Heart right ventricle (tissue), 16 donors: ENCODE measurements at regions not wholly inside any gene's neighbourhood (a gene's known extent, or its start where the extent isn't known, plus 50 kb on each side); places are given as distances from the start of the nearest gene placed in this dataset.

Source experiments
- ATAC-seq, 8 donors: fragments of 200-7000 bp; cut with Tn5 transposase; one replicate each; pipeline ENCODE4 v1.9.1; 2020; ENCODE audit warnings: mild to moderate bottlenecking in 8 of 8, moderate library complexity in 8 of 8, moderate number of reproducible peaks in 1 of 8
- DNase-seq, 2 donors: peaks; one replicate each; pipeline ENCODE4 v3.0.0-alpha.2; 2020
- H3K27ac ChIP-seq, 10 donors: fragments of 200-600 bp; sonication (generic) in 2 of 10; one replicate each; pipeline versions ENCODE4 v1.5.0 to v1.8.0; 2020 to 2022; ENCODE audit warnings: mild to moderate bottlenecking in 3 of 10
- H3K27me3 ChIP-seq, 7 donors: fragments of 200-600 bp; one replicate each; pipeline ENCODE4 v1.8.0; 2021 to 2022; ENCODE audit warnings: mild to moderate bottlenecking in 2 of 7
- H3K36me3 ChIP-seq, 9 donors: fragments of 200-600 bp; sonication (generic) in 1 of 9; one replicate each; pipeline versions ENCODE4 v1.5.0 to v1.8.0; 2020 to 2022; ENCODE audit warnings: mild to moderate bottlenecking in 2 of 9
- H3K4me1 ChIP-seq, 9 donors: fragments of 200-600 bp; sonication (generic) in 1 of 9; one replicate each; pipeline versions ENCODE4 v1.5.0 to v1.8.0; 2020 to 2022; ENCODE audit warnings: mild to moderate bottlenecking in 4 of 9
- H3K4me3 ChIP-seq, 10 donors: fragments of 200-600 bp; sonication (generic) in 2 of 10; one replicate each; pipeline versions ENCODE4 v1.5.0 to v1.8.0; 2020 to 2022; ENCODE audit warnings: mild to moderate bottlenecking in 7 of 10, moderate library complexity in 2 of 10
- H3K9me3 ChIP-seq, 11 donors: fragments of 200-600 bp in 10 of 11; sonication (generic) in 2 of 11; one replicate each; pipeline versions ENCODE4 v1.5.0 to v1.8.0; 2013 to 2022; ENCODE audit warnings: mild to moderate bottlenecking in 2 of 11, control low read depth in 1 of 11, moderate library complexity in 1 of 11
- CTCF ChIP-seq, 9 donors: fragments of 200-600 bp; sonication (generic) in 2 of 9; IDR thresholded peaks; one replicate each; pipeline versions ENCODE4 v1.5.0 to v1.8.0; 2021 to 2022; ENCODE audit warnings: antibody characterized with exemption in 9 of 9, mild to moderate bottlenecking in 5 of 9, moderate library complexity in 1 of 9
- WGBS, 2 donors: extraction: QIAGEN DNeasy Blood & Tissue Kit; methylation state at CpG; one replicate each; pipeline ENCODE4 v1.1.7; 2013; ENCODE audit warnings: inconsistent platforms in 1 of 2; 5-methylcytosine and 5-hydroxymethylcytosine counted together
- intact Hi-C, 10 donors: fragments of 100-400 bp; cut with DNase I; formaldehyde crosslinking; loops; one replicate each; pipeline versions ENCODE4 v1.11.1 to v1.14.2; 2022
- donor health status: Arrhythmogenic right ventricular cardiomyopathy.
- donor health status: ischemic (EF 13 %, LVEDD 7.1; RV severe dilation, severe dysfunction).
- donor health status: healthy with polysubstance abuse.
- donor health status: DM: no; HTN: yes; CAD: no.
- donor health status: DM: no; HTN: no; CAD: no.
- donor health status: ischemic (EF 25% LVEDD 6.9; RV normal size, moderate dysfunction).
- donor health status: ischemic (EF 25% LVEDD 5.7; RV mildly dilated, moderate dysfunction).
- donor health status: healthy.
- donor health status: DM: yes; HTN: yes; CAD: no.
- donor health status: Ischemic cardiomyopathy.
- donor health status: ischemic (EF 35%, LVEDD 5.7; RV mildly dilated, moderate dysfunction).
- donor health status: nonischemic (EF 11% LVEDD 7.7; RV severe dilation, severe dysfunction).
- donor health status: DM: yes; HTN: yes; CAD: no.
- donor health status: PGD.
- donor health status: ischemic (EF 29% LVEDD 5.4; RV normal size, mild dysfunction).
- donor health status: nonischemic (EF 23%, LVEDD 6.1; RV moderate dilation, normal function).

- DNase-seq (no peak), ATAC-seq (no peak)
- Histone ChIP-seq H3K27me3 (no peaks in the 10 kb centered on the region), H3K9me3 (no peaks in the 10 kb centered on the region), H3K4me1 (no peaks in the 10 kb centered on the region), H3K27ac (no peak overlapping the region), H3K4me3 (no peak overlapping the region), H3K36me3 (no peaks in the 10 kb centered on the region)
- 85 to 88% methylated on average over 3 of the region's 3 CpGs for WGBS, 2 donors
- TF ChIP-seq CTCF (IDR thresholded peaks at IDR 0.05), result no peak
- intact Hi-C loops, result no loop called here
These were observed 1131.4 kb downstream of the PLA2G4A start for GRCh38 chr1:187960125-187960638.

GRCh38 chr1:187961895-187962294 is 1133.1 kb downstream of the PLA2G4A start:
- Histone ChIP-seq H3K27ac (no peak overlapping the region), H3K27me3 (no peaks in the 10 kb centered on the region), H3K36me3 (no peaks in the 10 kb centered on the region), H3K9me3 (no peaks in the 10 kb centered on the region), H3K4me3 (no peak overlapping the region), H3K4me1 (no peaks in the 10 kb centered on the region)
- TF ChIP-seq CTCF (IDR thresholded peaks at IDR 0.05), result no peak
- ATAC-seq (no peak), DNase-seq (no peak)
- intact Hi-C loops, result no loop called here
- 38 to 41% methylated on average over 1 of the region's 1 CpG for WGBS, 2 donors

DNA sequence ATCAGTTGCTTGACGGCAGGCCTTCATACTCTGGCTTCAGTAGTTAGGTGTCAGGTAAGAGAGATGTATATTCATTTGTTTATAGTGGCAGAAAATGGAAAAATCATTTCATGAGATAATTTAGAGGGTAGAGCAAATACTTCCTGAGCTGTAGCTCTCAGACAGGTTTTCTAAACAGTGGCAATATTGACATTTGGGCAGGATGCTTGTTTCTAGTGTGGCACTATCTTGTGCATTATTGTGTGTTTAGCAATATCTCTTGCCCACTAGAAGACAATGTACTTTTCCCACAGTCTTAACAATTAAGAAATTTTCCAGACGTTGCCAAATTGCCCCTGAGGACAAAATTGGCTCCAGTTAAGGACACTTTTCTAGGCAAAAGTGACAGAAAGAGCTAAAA is 1143.1 kb downstream of the PLA2G4A start:
- H3K36me3 ChIP-seq, result no peaks in the 10 kb centered on the region
- ATAC-seq (no peak), DNase-seq (no peak)
- no peaks in the 10 kb centered on the region for H3K27me3 ChIP-seq
- no peak overlapping the region for H3K4me3 ChIP-seq
- no peaks in the 10 kb centered on the region for H3K4me1 ChIP-seq
- no peak overlapping the region for H3K27ac ChIP-seq
- intact Hi-C loops, result no loop called here
- TF ChIP-seq CTCF (IDR thresholded peaks at IDR 0.05), result no peak
- WGBS, 2 donors, result 63 to 66% methylated on average over 2 of the region's 2 CpGs
- H3K9me3 ChIP-seq, result peaks cover 0 to 2% (median 0%) of the 10 kb centered on the region in 11 donors

- Histone ChIP-seq H3K36me3 (no peaks in the 10 kb centered on the region), H3K27ac (no peak overlapping the region), H3K9me3 (peaks cover 0 to 19% (median 0%) of the 10 kb centered on the region in 11 donors), H3K27me3 (no peaks in the 10 kb centered on the region), H3K4me1 (no peaks in the 10 kb centered on the region), H3K4me3 (no peak overlapping the region)
- ATAC-seq (no peak), DNase-seq (no peak)
- no peak for TF ChIP-seq CTCF (IDR thresholded peaks at IDR 0.05)
- intact Hi-C loops, result no loop called here
These were observed 1148.5 kb downstream of the PLA2G4A start for GRCh38 chr1:187977298-187977697.
